ENCODE measurements at regions not wholly inside any gene's neighbourhood (a gene's known extent, or its start where the extent isn't known, plus 50 kb on each side); places are given as distances from the start of the nearest gene placed in this dataset.

DNA sequence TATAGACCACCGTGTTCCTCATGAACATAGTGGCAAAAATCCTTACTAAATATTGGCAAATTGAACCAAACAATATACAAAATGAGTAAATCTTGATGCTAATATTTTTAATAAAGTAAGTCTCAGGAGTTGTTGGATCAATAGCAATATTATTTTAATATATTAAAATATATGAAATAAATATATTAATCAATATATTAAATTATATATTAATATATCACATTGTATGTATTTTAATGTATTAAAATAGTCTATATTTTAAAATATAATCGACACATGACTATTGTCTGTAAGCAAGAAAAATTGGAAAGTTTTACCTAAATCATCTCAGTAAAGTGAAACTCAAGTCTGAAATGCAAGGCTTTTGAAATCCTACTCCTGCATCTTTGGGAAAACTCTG lies 78.9 kb upstream of the GJB6 start:
- POLR2A ChIA-PET, result no interaction called here
- intact Hi-C loops (cut with micrococcal nuclease) (no loop called here), in situ Hi-C loops (cut with MboI) (no loop called here)
- H2AFZ ChIP-seq (ENCODE audit: low read depth, low read length), result no peak overlapping the region
- no peak overlapping the region for H3K4me3 ChIP-seq
- H3K9me1 ChIP-seq (ENCODE audit: control insufficient read depth, insufficient read depth, low read length), result no peaks in the 10 kb centered on the region
- CTCF ChIA-PET (ENCODE audit: low intra/inter-chr PET ratio), result no interaction called here
- H4K20me1 ChIP-seq (replicated peaks; ENCODE audit: control insufficient read depth, insufficient read depth, low read length), result no peaks in the 10 kb centered on the region
- WGBS (ENCODE audit: insufficient coverage, low coverage, missing lambda C conversion rate), result 0% methylated on average over 2 of the region's 2 CpGs
- H3K9me3 ChIP-seq (replicated peaks; ENCODE audit: control insufficient read depth, insufficient read depth, low read depth, low read length), result no peaks in the 10 kb centered on the region
- H3K9ac ChIP-seq (ENCODE audit: insufficient read depth in 1 of 2, low read depth in 2 of 2, low read length in 2 of 2), result no peak overlapping the region
- ATAC-seq, result no peak
- H3K79me2 ChIP-seq (ENCODE audit: control insufficient read depth, insufficient read depth, low read length), result no peaks in the 10 kb centered on the region
- no peak for DNase-seq (ENCODE audit: extremely low read depth in 1 of 4, low spot score in 3 of 4)
- no peaks in the 10 kb centered on the region for H3K36me3 ChIP-seq (ENCODE audit: control insufficient read depth, insufficient read depth, low read length)
- H3K27me3 ChIP-seq (ENCODE audit: control insufficient read depth in 2 of 2, insufficient read depth in 2 of 2, low read length in 2 of 2), result no peaks in the 10 kb centered on the region
- TF ChIP-seq TEAD4 (IDR thresholded peaks at IDR 0.05; ENCODE audit: low read length), result no peak
- no peak for TF ChIP-seq TEAD4 (CRISPR knock-in tag; IDR thresholded peaks at IDR 0.05; ENCODE audit: borderline replicate concordance)
- no peak for TF ChIP-seq ZNF24 (IDR thresholded peaks at IDR 0.05)
- no peak for TF ChIP-seq ZC3H8 (IDR thresholded peaks at IDR 0.05)
- TF ChIP-seq, protein P1, sequence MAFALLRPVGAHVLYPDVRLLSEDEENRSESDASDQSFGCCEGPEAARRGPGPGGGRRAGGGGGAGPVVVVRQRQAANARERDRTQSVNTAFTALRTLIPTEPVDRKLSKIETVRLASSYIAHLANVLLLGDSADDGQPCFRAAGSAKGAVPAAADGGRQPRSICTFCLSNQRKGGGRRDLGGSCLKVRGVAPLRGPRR (CRISPR knock-in tag; IDR thresholded peaks at IDR 0.05), result no peak
- TF ChIP-seq KDM5B (IDR thresholded peaks at IDR 0.05; ENCODE audit: insufficient replicate concordance, low read depth, low read length), result no peak
- H3K4me1 ChIP-seq (replicated peaks in 1 of 2; ENCODE audit: control insufficient read depth in 2 of 2, insufficient read depth in 2 of 2, low read length in 2 of 2), result no peaks in the 10 kb centered on the region
- no peak overlapping the region for H3K4me2 ChIP-seq (ENCODE audit: insufficient read depth, low read length)
- no TSS peak for BruUV-seq (replicated peaks)
- no peak overlapping the region for H3K27ac ChIP-seq (ENCODE audit: extremely low read depth, low read depth, low read length)
- no peak for FAIRE-seq

DNA sequence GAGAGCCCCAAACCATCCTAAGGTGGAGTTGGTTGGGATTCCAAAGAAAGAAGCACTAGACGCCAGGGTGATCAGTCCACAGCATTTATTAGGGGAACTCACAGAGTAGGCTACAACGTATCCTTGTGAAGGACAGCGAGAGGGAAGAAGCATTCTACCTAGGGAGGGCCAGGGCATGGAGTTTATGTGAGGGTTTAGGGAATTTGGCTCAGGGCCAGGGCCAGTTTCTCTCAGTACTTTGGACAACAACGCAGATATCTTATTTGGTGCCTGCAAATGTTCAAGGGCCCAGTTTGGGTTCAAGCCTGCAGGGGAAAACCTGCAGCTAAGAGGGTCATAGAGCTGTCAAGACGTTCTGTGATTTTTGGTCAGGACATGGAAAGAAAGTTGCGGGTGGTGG lies 73.9 kb upstream of the GJB6 start:
- WGBS (ENCODE audit: insufficient coverage, low coverage, missing lambda C conversion rate), result 0% methylated on average over 5 of the region's 6 CpGs
- POLR2A ChIA-PET, result no interaction called here

More for the DNA sequence above, 73.9 kb upstream of the GJB6 start:
- no TSS peak for BruUV-seq (replicated peaks)
- in situ Hi-C loops (cut with MboI) (no loop called here), intact Hi-C loops (cut with micrococcal nuclease) (no loop called here)
- H3K9me3 ChIP-seq (replicated peaks; ENCODE audit: control insufficient read depth, insufficient read depth, low read depth, low read length), result no peaks in the 10 kb centered on the region
- no peaks in the 10 kb centered on the region for H4K20me1 ChIP-seq (replicated peaks; ENCODE audit: control insufficient read depth, insufficient read depth, low read length)
- H3K4me1 ChIP-seq (replicated peaks in 1 of 2; ENCODE audit: control insufficient read depth in 2 of 2, insufficient read depth in 2 of 2, low read length in 2 of 2), result no peaks in the 10 kb centered on the region
- FAIRE-seq, result no peak
- peaks cover 0 to 18% of the 10 kb centered on the region in 2 experiments; a peak in 2 of 5 replicates for H3K27me3 ChIP-seq (ENCODE audit: control insufficient read depth in 2 of 2, insufficient read depth in 2 of 2, low read length in 2 of 2)
- CTCF ChIA-PET (ENCODE audit: low intra/inter-chr PET ratio), result no interaction called here
- DNase-seq (ENCODE audit: extremely low read depth in 1 of 4, low spot score in 3 of 4), result no peak
- no peaks in the 10 kb centered on the region for H3K9me1 ChIP-seq (ENCODE audit: control insufficient read depth, insufficient read depth, low read length)
- no peaks in the 10 kb centered on the region for H3K36me3 ChIP-seq (ENCODE audit: control insufficient read depth, insufficient read depth, low read length)
- H3K27ac ChIP-seq (ENCODE audit: extremely low read depth, low read depth, low read length), result no peak overlapping the region
- no peak overlapping the region for H3K4me2 ChIP-seq (ENCODE audit: insufficient read depth, low read length)
- no peak overlapping the region for H3K4me3 ChIP-seq
- TF ChIP-seq NFIC (IDR thresholded peaks at IDR 0.05) (peak; percentile 64), FOSL1 (tag; conservative IDR thresholded peaks at IDR 0.05) (no peak)
- no peak for ATAC-seq
- no peak overlapping the region for H2AFZ ChIP-seq (ENCODE audit: low read depth, low read length)
- no peaks in the 10 kb centered on the region for H3K79me2 ChIP-seq (ENCODE audit: control insufficient read depth, insufficient read depth, low read length)
- no peak overlapping the region for H3K9ac ChIP-seq (ENCODE audit: insufficient read depth in 1 of 2, low read depth in 2 of 2, low read length in 2 of 2)
